Keratinocyte (primary cell): ENCODE measurements at regions not wholly inside any gene's neighbourhood (a gene's known extent, or its start where the extent isn't known, plus 50 kb on each side); places are given as distances from the start of the nearest gene placed in this dataset.

Experiments used
- DNase-seq: peaks from one replicate; pipeline ENCODE4 v3.0.0-alpha.2; 2011; ENCODE audit warnings: low read depth, missing footprints, low spot score
- FAIRE-seq: peaks from 2 replicates; lab custom pipeline; 2011; peaks lifted over from hg19 to GRCh38; lab: Jason Lieb, UNC
- H2AFZ ChIP-seq: 2 replicates; pipeline ENCODE4 v1.6.0; 2012; ENCODE audit warnings: low read length, control low read depth, inconsistent platforms; ENCODE audit not compliant: control insufficient read depth
- H3K27ac ChIP-seq: 2 replicates; pipeline ENCODE4 v1.5.1; 2011; ENCODE audit warnings: low read length; ENCODE audit not compliant: control insufficient read depth, insufficient read depth
- H3K27me3 ChIP-seq: 3 replicates; pipeline ENCODE4 v1.6.0; 2011; ENCODE audit warnings: low read length; ENCODE audit not compliant: control insufficient read depth, insufficient read depth; ENCODE audit errors: extremely low read depth
- H3K36me3 ChIP-seq, 2 experiments: 2 replicates in 1 of 2; 3 replicates in 1 of 2; pipeline ENCODE4 v1.5.1; 2011; ENCODE audit warnings: low read length in 2 of 2, mild to moderate bottlenecking in 1 of 2; ENCODE audit not compliant: control insufficient read depth in 2 of 2, insufficient read depth in 2 of 2; ENCODE audit errors: extremely low read depth in 1 of 2
- H3K4me1 ChIP-seq: 3 replicates; pipeline ENCODE4 v1.5.1; 2011; ENCODE audit warnings: low read length; ENCODE audit not compliant: control insufficient read depth, insufficient read depth; ENCODE audit errors: extremely low read depth
- H3K4me2 ChIP-seq: 3 replicates; pipeline ENCODE4 v1.6.0; 2011; ENCODE audit warnings: low read depth, low read length; ENCODE audit not compliant: control insufficient read depth, insufficient read depth; ENCODE audit errors: extremely low read depth
- H3K4me3 ChIP-seq, 3 experiments: fragments of 200-600 bp in 1 of 3; sonication (generic) in 1 of 3; 2 replicates in 2 of 3; 3 replicates in 1 of 3; pipeline ENCODE4 v1.5.1; 2011 to 2016; ENCODE audit warnings: low read length in 3 of 3, mild to moderate bottlenecking in 3 of 3, control low read depth in 2 of 3, inconsistent platforms in 1 of 3, low read depth in 1 of 3, mixed read lengths in 1 of 3, mixed run types in 1 of 3, moderate library complexity in 1 of 3; ENCODE audit not compliant: control insufficient read depth in 2 of 3, insufficient read depth in 2 of 3; ENCODE audit errors: extremely low read depth in 1 of 3
- H3K79me2 ChIP-seq: 2 replicates; pipeline ENCODE4 v1.6.0; 2012; ENCODE audit warnings: low read length; ENCODE audit not compliant: control insufficient read depth, insufficient read depth
- H3K9ac ChIP-seq: 3 replicates; pipeline ENCODE4 v1.6.0; 2011; ENCODE audit warnings: low read length; ENCODE audit not compliant: control insufficient read depth, insufficient read depth; ENCODE audit errors: extremely low read depth
- H3K9me1 ChIP-seq: 3 replicates; pipeline ENCODE4 v1.6.0; 2011; ENCODE audit warnings: low read length; ENCODE audit not compliant: control insufficient read depth, insufficient read depth; ENCODE audit errors: extremely low read depth
- H3K9me3 ChIP-seq: 2 replicates; pipeline ENCODE4 v1.5.1; 2012; ENCODE audit warnings: low read depth, low read length; ENCODE audit not compliant: control insufficient read depth
- H4K20me1 ChIP-seq: 3 replicates; pipeline ENCODE4 v1.6.0; 2011; ENCODE audit warnings: low read length; ENCODE audit not compliant: control insufficient read depth, insufficient read depth; ENCODE audit errors: extremely low read depth
- EZH2 ChIP-seq: IDR thresholded peaks from one replicate; pipeline ENCODE4 v1.6.1; 2012; ENCODE audit warnings: inconsistent platforms, mild to moderate bottlenecking, low read length, moderate library complexity
- dilution Hi-C: fragments of 300-500 bp; cut with MboI; formaldehyde crosslinking; loops from one replicate; pipeline ENCODE4 v1.7.0; 2020; ENCODE audit warnings: low sequenced_read_pairs; ENCODE audit not compliant: extremely low pct_ligation_motif_present
- TF ChIP-seq, protein P1 (sequence below), 3 experiments: IDR thresholded peaks in 1 of 3; conservative IDR thresholded peaks in 1 of 3; optimal IDR thresholded peaks in 1 of 3; 2 replicates in 2 of 3; 3 replicates in 1 of 3; pipeline versions ENCODE3 to v1.5.1; 2011; ENCODE audit warnings: low read length in 3 of 3, mild to moderate bottlenecking in 3 of 3, moderate library complexity in 2 of 3, control low read depth in 1 of 3, inconsistent platforms in 1 of 3; ENCODE audit not compliant: insufficient read depth in 2 of 3; ENCODE audit errors: extremely low read depth in 1 of 3

DNA sequence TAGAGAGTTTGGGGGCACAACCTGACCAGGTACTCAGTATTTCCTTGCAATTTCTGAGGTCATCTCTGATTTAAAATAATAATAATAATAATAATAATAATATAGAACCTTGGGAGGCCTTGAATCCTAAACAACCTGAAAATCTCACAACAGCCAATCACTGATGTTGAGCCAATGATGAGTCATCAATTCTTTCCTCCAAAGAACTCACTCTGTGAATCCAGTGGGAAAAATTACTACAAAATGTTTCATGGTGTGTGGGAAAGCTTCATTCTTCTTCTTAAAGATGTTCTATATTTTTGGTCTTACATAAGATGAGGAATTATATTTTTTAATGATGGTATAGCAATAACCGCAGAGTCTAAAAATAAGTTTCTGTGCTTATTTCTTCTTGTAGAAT is 594.6 kb downstream of the EFNB2 start:
- no peaks in the 10 kb centered on the region for H3K79me2 ChIP-seq
- H3K4me3 ChIP-seq, result no peak overlapping the region
- dilution Hi-C loops, result no loop called here
- no peaks in the 10 kb centered on the region for H3K36me3 ChIP-seq
- no peak for TF ChIP-seq EZH2
- TF ChIP-seq, protein P1, sequence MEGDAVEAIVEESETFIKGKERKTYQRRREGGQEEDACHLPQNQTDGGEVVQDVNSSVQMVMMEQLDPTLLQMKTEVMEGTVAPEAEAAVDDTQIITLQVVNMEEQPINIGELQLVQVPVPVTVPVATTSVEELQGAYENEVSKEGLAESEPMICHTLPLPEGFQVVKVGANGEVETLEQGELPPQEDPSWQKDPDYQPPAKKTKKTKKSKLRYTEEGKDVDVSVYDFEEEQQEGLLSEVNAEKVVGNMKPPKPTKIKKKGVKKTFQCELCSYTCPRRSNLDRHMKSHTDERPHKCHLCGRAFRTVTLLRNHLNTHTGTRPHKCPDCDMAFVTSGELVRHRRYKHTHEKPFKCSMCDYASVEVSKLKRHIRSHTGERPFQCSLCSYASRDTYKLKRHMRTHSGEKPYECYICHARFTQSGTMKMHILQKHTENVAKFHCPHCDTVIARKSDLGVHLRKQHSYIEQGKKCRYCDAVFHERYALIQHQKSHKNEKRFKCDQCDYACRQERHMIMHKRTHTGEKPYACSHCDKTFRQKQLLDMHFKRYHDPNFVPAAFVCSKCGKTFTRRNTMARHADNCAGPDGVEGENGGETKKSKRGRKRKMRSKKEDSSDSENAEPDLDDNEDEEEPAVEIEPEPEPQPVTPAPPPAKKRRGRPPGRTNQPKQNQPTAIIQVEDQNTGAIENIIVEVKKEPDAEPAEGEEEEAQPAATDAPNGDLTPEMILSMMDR (optimal IDR thresholded peaks at IDR 0.05 in 1 of 3, IDR thresholded peaks at IDR 0.05 in 1 of 3, conservative IDR thresholded peaks at IDR 0.05 in 1 of 3; ENCODE audit: extremely low read depth in 1 of 3, insufficient read depth in 2 of 3, low read length in 3 of 3), result no peak
- no peak overlapping the region for H3K9ac ChIP-seq
- H3K9me1 ChIP-seq, result no peaks in the 10 kb centered on the region
- FAIRE-seq (no peak), DNase-seq (no peak)
- H3K9me3 ChIP-seq, result no peaks in the 10 kb centered on the region
- no peaks in the 10 kb centered on the region for H3K27me3 ChIP-seq
- no peaks in the 10 kb centered on the region for H3K4me1 ChIP-seq
- H2AFZ ChIP-seq, result no peak overlapping the region
- no peaks in the 10 kb centered on the region for H4K20me1 ChIP-seq
- no peak overlapping the region for H3K4me2 ChIP-seq
- no peak overlapping the region for H3K27ac ChIP-seq

DNA sequence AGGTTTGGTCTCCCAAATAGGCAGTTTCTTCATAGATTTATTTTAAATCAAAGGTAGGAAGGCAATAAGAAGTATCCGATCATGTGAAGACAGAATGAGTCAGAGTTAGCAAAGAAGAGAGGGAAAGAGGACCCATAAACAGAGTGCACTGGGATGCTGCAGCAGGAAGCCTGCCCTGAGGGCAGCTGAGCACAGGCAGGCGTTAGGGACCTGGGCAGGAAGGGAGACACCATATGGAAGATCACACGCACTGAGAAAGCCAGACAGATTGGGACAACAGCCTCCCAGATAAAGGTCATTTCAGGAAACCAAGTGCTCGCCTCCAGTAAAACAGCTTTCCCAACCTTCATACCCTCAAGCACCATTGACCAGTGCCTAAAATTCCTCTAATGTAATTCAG is 598.0 kb downstream of the EFNB2 start:
- H3K79me2 ChIP-seq, result no peaks in the 10 kb centered on the region
- no peak for TF ChIP-seq EZH2
- TF ChIP-seq, protein P1 (optimal IDR thresholded peaks at IDR 0.05 in 1 of 3, IDR thresholded peaks at IDR 0.05 in 1 of 3, conservative IDR thresholded peaks at IDR 0.05 in 1 of 3; ENCODE audit: extremely low read depth in 1 of 3, insufficient read depth in 2 of 3, low read length in 3 of 3), result no peak
- no peaks in the 10 kb centered on the region for H3K9me1 ChIP-seq
- FAIRE-seq (no peak), DNase-seq (no peak)
- H3K4me1 ChIP-seq, result no peaks in the 10 kb centered on the region
- H3K4me2 ChIP-seq, result no peak overlapping the region
- H3K9me3 ChIP-seq, result no peaks in the 10 kb centered on the region
- no peak overlapping the region for H3K27ac ChIP-seq
- no peak overlapping the region for H2AFZ ChIP-seq
- dilution Hi-C loops, result no loop called here
- H3K4me3 ChIP-seq, result no peak overlapping the region
- H3K9ac ChIP-seq, result no peak overlapping the region
- H4K20me1 ChIP-seq, result no peaks in the 10 kb centered on the region
- no peaks in the 10 kb centered on the region for H3K36me3 ChIP-seq
- H3K27me3 ChIP-seq, result no peaks in the 10 kb centered on the region
